Bronchial epithelial cell (primary cell): ENCODE measurements at regions not wholly inside any gene's neighbourhood (a gene's known extent, or its start where the extent isn't known, plus 50 kb on each side); places are given as distances from the start of the nearest gene placed in this dataset.
A peak's percentile ranks its signal among the peaks of the same experiment; 100 is the strongest.

ENCODE experiments used
- DNase-seq: peaks from one replicate; pipeline ENCODE4 v3.0.0-alpha.2; 2010; ENCODE audit warnings: low read depth
- FAIRE-seq: peaks from 2 replicates; lab custom pipeline; 2011; peaks lifted over from hg19 to GRCh38; lab: Jason Lieb, UNC
- H3K27me3 ChIP-seq: 2 replicates; pipeline ENCODE4 v1.5.1; 2011; ENCODE audit warnings: low read length; ENCODE audit not compliant: control insufficient read depth, insufficient read depth
- H3K36me3 ChIP-seq: 2 replicates; pipeline ENCODE4 v1.5.1; 2011; ENCODE audit warnings: low read length; ENCODE audit not compliant: control insufficient read depth, insufficient read depth
- H3K4me3 ChIP-seq: 2 replicates; pipeline ENCODE4 v1.5.1; 2011; ENCODE audit warnings: mild to moderate bottlenecking, low read depth, low read length, control low read depth
- TF ChIP-seq, protein P1 (sequence below): IDR thresholded peaks from 2 replicates; pipeline ENCODE4 v1.5.1; 2011; ENCODE audit warnings: mild to moderate bottlenecking, moderate library complexity, low read length, control low read depth, inconsistent platforms; ENCODE audit not compliant: insufficient read depth, severe bottlenecking

GRCh38 chr16:50988441-50988840, 162.6 kb downstream of the SALL1 start:
- FAIRE-seq (no peak), DNase-seq (no peak)
- H3K4me3 ChIP-seq, result no peak overlapping the region
- H3K27me3 ChIP-seq, result no peaks in the 10 kb centered on the region
- H3K36me3 ChIP-seq, result no peaks in the 10 kb centered on the region
- TF ChIP-seq, protein P1, sequence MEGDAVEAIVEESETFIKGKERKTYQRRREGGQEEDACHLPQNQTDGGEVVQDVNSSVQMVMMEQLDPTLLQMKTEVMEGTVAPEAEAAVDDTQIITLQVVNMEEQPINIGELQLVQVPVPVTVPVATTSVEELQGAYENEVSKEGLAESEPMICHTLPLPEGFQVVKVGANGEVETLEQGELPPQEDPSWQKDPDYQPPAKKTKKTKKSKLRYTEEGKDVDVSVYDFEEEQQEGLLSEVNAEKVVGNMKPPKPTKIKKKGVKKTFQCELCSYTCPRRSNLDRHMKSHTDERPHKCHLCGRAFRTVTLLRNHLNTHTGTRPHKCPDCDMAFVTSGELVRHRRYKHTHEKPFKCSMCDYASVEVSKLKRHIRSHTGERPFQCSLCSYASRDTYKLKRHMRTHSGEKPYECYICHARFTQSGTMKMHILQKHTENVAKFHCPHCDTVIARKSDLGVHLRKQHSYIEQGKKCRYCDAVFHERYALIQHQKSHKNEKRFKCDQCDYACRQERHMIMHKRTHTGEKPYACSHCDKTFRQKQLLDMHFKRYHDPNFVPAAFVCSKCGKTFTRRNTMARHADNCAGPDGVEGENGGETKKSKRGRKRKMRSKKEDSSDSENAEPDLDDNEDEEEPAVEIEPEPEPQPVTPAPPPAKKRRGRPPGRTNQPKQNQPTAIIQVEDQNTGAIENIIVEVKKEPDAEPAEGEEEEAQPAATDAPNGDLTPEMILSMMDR, result no peak

DNA sequence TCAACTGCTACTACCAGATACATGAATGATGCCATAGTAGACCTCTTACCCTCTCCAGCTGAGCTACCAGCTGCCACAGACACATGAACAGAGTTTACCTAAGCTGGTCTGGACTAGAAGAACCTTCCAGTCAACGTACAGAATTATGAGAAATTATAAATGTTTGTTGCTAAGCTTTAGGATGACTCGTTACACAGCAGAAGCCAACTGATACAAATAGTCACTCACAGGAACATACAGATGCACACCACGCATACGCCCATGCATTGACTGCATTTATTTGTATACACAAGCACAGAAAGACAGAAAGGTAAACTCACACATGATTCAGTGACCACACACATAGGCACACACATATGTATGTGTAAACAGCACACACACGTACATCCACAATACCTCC, 164.6 kb downstream of the SALL1 start:
- no peaks in the 10 kb centered on the region for H3K36me3 ChIP-seq
- no peaks in the 10 kb centered on the region for H3K27me3 ChIP-seq
- FAIRE-seq (no peak), DNase-seq (no peak)
- H3K4me3 ChIP-seq, result no peak overlapping the region
- TF ChIP-seq, protein P1, result no peak

GRCh38 chr16:50985733-50986132, 165.3 kb downstream of the SALL1 start:
- H3K36me3 ChIP-seq, result no peaks in the 10 kb centered on the region
- H3K4me3 ChIP-seq, result no peak overlapping the region
- H3K27me3 ChIP-seq, result no peaks in the 10 kb centered on the region
- TF ChIP-seq, protein P1, result no peak
- peak; percentile 13 for FAIRE-seq
- no peak for DNase-seq

- Histone ChIP-seq H3K27me3 (no peaks in the 10 kb centered on the region), H3K4me3 (no peak overlapping the region), H3K36me3 (no peaks in the 10 kb centered on the region)
- TF ChIP-seq, protein P1, result no peak
- DNase-seq, result no peak
- no peak for FAIRE-seq
These were observed 166.4 kb downstream of the SALL1 start for GRCh38 chr16:50984688-50985087.

- FAIRE-seq (no peak), DNase-seq (no peak)
- no peaks in the 10 kb centered on the region for H3K36me3 ChIP-seq
- H3K4me3 ChIP-seq, result no peak overlapping the region
- no peaks in the 10 kb centered on the region for H3K27me3 ChIP-seq
- TF ChIP-seq, protein P1, result no peak
These were observed 168.3 kb downstream of the SALL1 start for GRCh38 chr16:50982808-50983207.

DNA sequence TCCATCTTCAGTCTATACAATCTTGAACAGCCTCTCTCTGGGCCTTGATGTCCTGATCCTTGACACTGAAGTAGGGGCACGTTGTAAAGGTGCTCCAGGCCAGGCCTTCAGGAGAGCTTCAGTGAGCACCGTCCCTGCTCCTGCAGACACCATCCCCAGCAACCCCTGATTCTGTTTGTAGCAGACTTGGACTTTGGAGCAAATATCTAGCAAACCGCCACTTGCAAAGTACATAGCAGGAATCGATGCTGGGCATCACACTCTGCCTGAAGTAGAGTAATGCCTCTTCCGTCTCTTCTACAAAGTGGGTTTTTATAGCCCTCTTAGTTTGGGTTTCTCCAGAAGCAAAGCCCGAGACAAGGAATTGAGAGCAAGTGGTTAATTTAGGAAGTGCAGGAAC, 169.1 kb downstream of the SALL1 start:
- FAIRE-seq, result no peak
- no peaks in the 10 kb centered on the region for H3K27me3 ChIP-seq
- TF ChIP-seq, protein P1, result no peak
- DNase-seq, result no peak
- H3K36me3 ChIP-seq, result no peaks in the 10 kb centered on the region
- H3K4me3 ChIP-seq, result no peak overlapping the region
